T-cell (primary cell): ENCODE measurements at regions not wholly inside any gene's neighbourhood (a gene's known extent, or its start where the extent isn't known, plus 50 kb on each side); places are given as distances from the start of the nearest gene placed in this dataset.
A peak's percentile ranks its signal among the peaks of the same experiment; 100 is the strongest.

Experiments used
- ATAC-seq, 4 experiments: fragments of 200-7000 bp in 3 of 4; fragments of 150-1000 bp in 1 of 4; cut with Tn5 transposase; replicated peaks in 1 of 4; 1 replicate in 3 of 4; 2 replicates in 1 of 4; pipeline ENCODE4 v1.10.0; 2021; ENCODE audit warnings: moderate library complexity in 3 of 4, mild to moderate bottlenecking in 2 of 4, moderate number of reproducible peaks in 1 of 4
- CTCF ChIA-PET, 2 donors: fragments of 300-600 bp; sonication (Branson Sonifier 250); formaldehyde crosslinking; loops; one replicate each; lab custom pipeline; 2022; ENCODE audit warnings: antibody characterized with exemption in 2 of 2; lab: Charles Lee
- POLR2A ChIA-PET, 2 donors: fragments of 300-600 bp; sonication (Branson Sonifier 250); formaldehyde crosslinking; loops; one replicate each; lab custom pipeline; 2022; ENCODE audit warnings: antibody characterized with exemption in 2 of 2; lab: Charles Lee
- DNase-seq, 35 experiments: peaks; one replicate each; pipeline versions ENCODE4 v3.0.0 to v3.0.0-alpha.2; 2013 to 2023
- H3K27ac ChIP-seq: one replicate; pipeline ENCODE4 v1.5.1; 2013; ENCODE audit warnings: low read length
- H3K27me3 ChIP-seq, 2 experiments: replicated peaks in 1 of 2; 1 replicate in 1 of 2; 2 replicates in 1 of 2; pipeline versions ENCODE4 v1.6.1 to v1.7.0; 2013; ENCODE audit warnings: low read length in 1 of 2, mixed read lengths in 1 of 2; ENCODE audit not compliant: control insufficient read depth in 2 of 2, insufficient read depth in 2 of 2; ENCODE audit errors: extremely low read depth in 1 of 2
- H3K36me3 ChIP-seq, 2 donors: 1 replicate in 1 of 2; 2 replicates in 1 of 2; pipeline versions ENCODE4 v1.6.1 to v1.7.0; 2013; ENCODE audit warnings: low read length in 1 of 2; ENCODE audit not compliant: control insufficient read depth in 2 of 2, insufficient read depth in 1 of 2; ENCODE audit errors: extremely low read depth in 1 of 2
- H3K4me1 ChIP-seq, 2 experiments: 1 replicate in 1 of 2; 2 replicates in 1 of 2; pipeline versions ENCODE4 v1.6.1 to v1.7.0; 2013; ENCODE audit warnings: low read length in 2 of 2, mixed read lengths in 1 of 2; ENCODE audit not compliant: insufficient read depth in 2 of 2, control insufficient read depth in 1 of 2; ENCODE audit errors: extremely low read depth in 1 of 2
- H3K4me3 ChIP-seq, 2 donors: 1 replicate in 1 of 2; 2 replicates in 1 of 2; pipeline versions ENCODE4 v1.5.1 to v1.7.0; 2013; ENCODE audit warnings: mild to moderate bottlenecking in 2 of 2, low read length in 1 of 2, moderate library complexity in 1 of 2; ENCODE audit not compliant: control insufficient read depth in 1 of 2; ENCODE audit errors: extremely low read depth in 1 of 2
- H3K9me3 ChIP-seq: 2 replicates; pipeline ENCODE4 v1.7.0; 2013
- H3K27ac Mint-ChIP-seq, 2 donors: one replicate each; pipeline ENCODE4 v1.8.0; 2020 to 2021; ENCODE audit warnings: mild to moderate bottlenecking in 2 of 2, mixed read lengths in 2 of 2
- H3K27me3 Mint-ChIP-seq, 2 donors: one replicate each; pipeline ENCODE4 v1.8.0; 2021 to 2022; ENCODE audit warnings: mixed read lengths in 2 of 2
- H3K36me3 Mint-ChIP-seq: one replicate; pipeline ENCODE4 v1.8.0; 2021; ENCODE audit warnings: mixed read lengths
- H3K4me1 Mint-ChIP-seq, 3 donors: one replicate each; pipeline ENCODE4 v1.8.0; 2020 to 2022; ENCODE audit warnings: mixed read lengths in 3 of 3, mild to moderate bottlenecking in 1 of 3
- H3K4me3 Mint-ChIP-seq, 3 donors: one replicate each; pipeline ENCODE4 v1.8.0; 2020 to 2022; ENCODE audit warnings: mild to moderate bottlenecking in 3 of 3, mixed read lengths in 3 of 3, moderate library complexity in 3 of 3
- H3K9me3 Mint-ChIP-seq, 3 donors: one replicate each; pipeline ENCODE4 v1.8.0; 2020 to 2022; ENCODE audit warnings: mixed read lengths in 3 of 3
- WGBS: methylation state at CpG from one replicate; pipeline ENCODE4 v1.1.5; 2013; ENCODE audit warnings: missing lambda C conversion rate; ENCODE audit not compliant: insufficient coverage; 5-methylcytosine and 5-hydroxymethylcytosine counted together

- POLR2A ChIA-PET, result interaction anchor here (0.5 to 0.7 kb wide), 2 partner anchors 12 to 942 kb away, joined by 3 read pairs; no protein-coding TSS in a partner anchor
- no peak overlapping the region for H3K27ac Mint-ChIP-seq
- no peak overlapping the region for H3K4me3 ChIP-seq
- 89% methylated on average over 1 of the region's 2 CpGs for WGBS
- no peaks in the 10 kb centered on the region for H3K4me1 Mint-ChIP-seq
- CTCF ChIA-PET, result interaction anchor here in 1 of 2 donors (0.6 kb wide), 1 partner anchor 104 kb away, joined by 3 read pairs; no protein-coding TSS in a partner anchor
- no peak for DNase-seq
- ATAC-seq, result no peak
- no peaks in the 10 kb centered on the region for H3K36me3 ChIP-seq
- no peaks in the 10 kb centered on the region for H3K9me3 ChIP-seq
- no peak overlapping the region for H3K27ac ChIP-seq
- H3K4me1 ChIP-seq, result no peaks in the 10 kb centered on the region
- H3K4me3 Mint-ChIP-seq, result no peak overlapping the region
- H3K27me3 ChIP-seq, result no peaks in the 10 kb centered on the region
- H3K9me3 Mint-ChIP-seq, result peaks cover 6 to 18% (median 8%) of the 10 kb centered on the region in 3 donors
- H3K36me3 Mint-ChIP-seq, result no peaks in the 10 kb centered on the region
- H3K27me3 Mint-ChIP-seq, result no peaks in the 10 kb centered on the region
These were observed 592.7 kb upstream of the ADGRL4 start for GRCh38 chr1:79599257-79599656.

GRCh38 chr1:79595931-79596330 lies 589.4 kb upstream of the ADGRL4 start:
- no peaks in the 10 kb centered on the region for H3K27me3 ChIP-seq
- Mint-ChIP-seq H3K36me3 (no peaks in the 10 kb centered on the region), H3K27ac (no peak overlapping the region), H3K4me1 (no peaks in the 10 kb centered on the region), H3K27me3 (no peaks in the 10 kb centered on the region), H3K9me3 (peaks cover 6 to 22% (median 12%) of the 10 kb centered on the region in 3 donors), H3K4me3 (no peak overlapping the region)
- POLR2A ChIA-PET, result no interaction called here
- no peak for ATAC-seq
- DNase-seq, result no peak
- H3K4me1 ChIP-seq, result no peaks in the 10 kb centered on the region
- no peak overlapping the region for H3K4me3 ChIP-seq
- no peaks in the 10 kb centered on the region for H3K36me3 ChIP-seq
- no CpG with 5 or more reads among the region's 1 CpG for WGBS
- no peak overlapping the region for H3K27ac ChIP-seq
- CTCF ChIA-PET, result no interaction called here
- no peaks in the 10 kb centered on the region for H3K9me3 ChIP-seq

- peak in 1 of 35 experiments; percentile 0 for DNase-seq
- WGBS, result 93% methylated on average over 13 of the region's 17 CpGs
- Histone ChIP-seq H3K36me3 (no peaks in the 10 kb centered on the region), H3K27me3 (no peaks in the 10 kb centered on the region), H3K4me1 (no peaks in the 10 kb centered on the region), H3K27ac (no peak overlapping the region), H3K4me3 (no peak overlapping the region), H3K9me3 (no peaks in the 10 kb centered on the region)
- Mint-ChIP-seq H3K36me3 (no peaks in the 10 kb centered on the region), H3K9me3 (peaks cover 4 to 22% (median 12%) of the 10 kb centered on the region in 3 donors), H3K27me3 (no peaks in the 10 kb centered on the region), H3K27ac (no peak overlapping the region), H3K4me3 (no peak overlapping the region), H3K4me1 (no peaks in the 10 kb centered on the region)
- ChIA-PET POLR2A (no interaction called here), CTCF (no interaction called here)
- no peak for ATAC-seq
These were observed 587.7 kb upstream of the ADGRL4 start for GRCh38 chr1:79594121-79594698.

GRCh38 chr1:79592707-79593106 lies 586.2 kb upstream of the ADGRL4 start:
- CTCF ChIA-PET, result no interaction called here
- Histone ChIP-seq H3K36me3 (no peaks in the 10 kb centered on the region), H3K27me3 (no peaks in the 10 kb centered on the region), H3K27ac (no peak overlapping the region), H3K4me3 (no peak overlapping the region), H3K4me1 (no peaks in the 10 kb centered on the region), H3K9me3 (no peaks in the 10 kb centered on the region)
- Mint-ChIP-seq H3K27ac (no peak overlapping the region), H3K4me3 (no peak overlapping the region), H3K36me3 (no peaks in the 10 kb centered on the region), H3K9me3 (peaks cover 1 to 16% (median 9%) of the 10 kb centered on the region in 3 donors), H3K27me3 (no peaks in the 10 kb centered on the region), H3K4me1 (no peaks in the 10 kb centered on the region)
- DNase-seq, result no peak
- ATAC-seq, result no peak
- no CpG with 5 or more reads among the region's 1 CpG for WGBS
- POLR2A ChIA-PET, result no interaction called here

GRCh38 chr1:79588719-79589118 lies 582.2 kb upstream of the ADGRL4 start:
- Mint-ChIP-seq H3K27ac (no peak overlapping the region), H3K4me1 (no peaks in the 10 kb centered on the region), H3K36me3 (no peaks in the 10 kb centered on the region), H3K9me3 (peaks cover 4 to 9% (median 7%) of the 10 kb centered on the region in 3 donors), H3K27me3 (no peaks in the 10 kb centered on the region), H3K4me3 (no peak overlapping the region)
- no peaks in the 10 kb centered on the region for H3K9me3 ChIP-seq
- no peak overlapping the region for H3K27ac ChIP-seq
- CTCF ChIA-PET, result no interaction called here
- WGBS, result no CpG with 5 or more reads among the region's 2 CpGs
- no peaks in the 10 kb centered on the region for H3K4me1 ChIP-seq
- H3K4me3 ChIP-seq, result no peak overlapping the region
- ATAC-seq (no peak), DNase-seq (no peak)
- no peaks in the 10 kb centered on the region for H3K36me3 ChIP-seq
- H3K27me3 ChIP-seq, result no peaks in the 10 kb centered on the region
- POLR2A ChIA-PET, result no interaction called here

GRCh38 chr1:79587229-79587628 lies 580.7 kb upstream of the ADGRL4 start:
- Mint-ChIP-seq H3K36me3 (no peaks in the 10 kb centered on the region), H3K9me3 (peaks cover 8 to 9% (median 8%) of the 10 kb centered on the region in 3 donors), H3K4me1 (no peaks in the 10 kb centered on the region), H3K27ac (no peak overlapping the region), H3K27me3 (no peaks in the 10 kb centered on the region), H3K4me3 (no peak overlapping the region)
- Histone ChIP-seq H3K36me3 (no peaks in the 10 kb centered on the region), H3K27ac (no peak overlapping the region), H3K4me3 (no peak overlapping the region), H3K9me3 (no peaks in the 10 kb centered on the region), H3K27me3 (no peaks in the 10 kb centered on the region), H3K4me1 (no peaks in the 10 kb centered on the region)
- ATAC-seq, result no peak
- POLR2A ChIA-PET, result no interaction called here
- DNase-seq, result no peak
- CTCF ChIA-PET, result no interaction called here

GRCh38 chr1:79585801-79586200 lies 579.3 kb upstream of the ADGRL4 start:
- Mint-ChIP-seq H3K27ac (no peak overlapping the region), H3K27me3 (no peaks in the 10 kb centered on the region), H3K9me3 (peaks cover 5 to 8% (median 8%) of the 10 kb centered on the region in 3 donors), H3K36me3 (no peaks in the 10 kb centered on the region), H3K4me3 (no peak overlapping the region), H3K4me1 (no peaks in the 10 kb centered on the region)
- ATAC-seq (no peak), DNase-seq (no peak)
- Histone ChIP-seq H3K4me3 (no peak overlapping the region), H3K27ac (no peak overlapping the region), H3K9me3 (no peaks in the 10 kb centered on the region), H3K4me1 (no peaks in the 10 kb centered on the region), H3K36me3 (no peaks in the 10 kb centered on the region), H3K27me3 (no peaks in the 10 kb centered on the region)
- ChIA-PET CTCF (no interaction called here), POLR2A (no interaction called here)
- WGBS, result 100% methylated on average over 2 of the region's 3 CpGs
